ENCODE measurements at regions not wholly inside any gene's neighbourhood (a gene's known extent, or its start where the extent isn't known, plus 50 kb on each side); places are given as distances from the start of the nearest gene placed in this dataset.

GRCh38 chr2:10977003-10977402 is 65.3 kb downstream of the KCNF1 start:
- DNase-seq: no peak
- Mint-ChIP-seq H3K27ac (no peak overlapping the region), H3K4me3 (no peak overlapping the region), H3K9me3 (no peaks in the 10 kb centered on the region), H3K27me3 (ENCODE audit: insufficient read depth) (peaks cover 56% of the 10 kb centered on the region), H3K4me1 (ENCODE audit: low read depth) (no peaks in the 10 kb centered on the region), H3K36me3 (ENCODE audit: low read depth) (no peaks in the 10 kb centered on the region)
- no peak for TF ChIP-seq CTCF (IDR thresholded peaks at IDR 0.05)

DNA sequence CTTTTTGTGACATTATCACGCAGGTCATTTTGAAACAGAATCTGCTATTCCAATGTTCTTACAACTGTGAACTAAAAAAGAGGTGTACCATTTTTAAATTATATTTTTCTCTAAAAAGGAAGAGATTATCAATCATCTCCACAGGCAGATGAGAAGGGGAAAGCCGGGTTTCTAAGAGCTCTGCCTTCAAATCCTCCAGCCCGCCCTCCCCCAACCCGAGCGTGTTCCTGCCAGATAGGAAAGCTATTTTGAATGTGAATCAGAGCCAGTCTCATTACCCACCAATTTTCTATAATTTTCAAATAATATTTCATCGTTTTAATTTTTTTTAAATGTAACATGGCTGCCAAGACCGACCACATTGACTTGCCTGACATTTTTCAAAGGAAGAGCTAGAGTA is 65.9 kb downstream of the KCNF1 start:
- no peaks in the 10 kb centered on the region for H3K36me3 Mint-ChIP-seq (ENCODE audit: low read depth)
- no peak overlapping the region for H3K4me3 Mint-ChIP-seq
- no peak for TF ChIP-seq CTCF (IDR thresholded peaks at IDR 0.05)
- no peak overlapping the region for H3K27ac Mint-ChIP-seq
- no peaks in the 10 kb centered on the region for H3K4me1 Mint-ChIP-seq (ENCODE audit: low read depth)
- DNase-seq: no peak
- H3K27me3 Mint-ChIP-seq (ENCODE audit: insufficient read depth): peaks cover 52% of the 10 kb centered on the region
- no peaks in the 10 kb centered on the region for H3K9me3 Mint-ChIP-seq

GRCh38 chr2:10978090-10978670 is 66.4 kb downstream of the KCNF1 start:
- Mint-ChIP-seq H3K9me3 (no peaks in the 10 kb centered on the region), H3K4me1 (ENCODE audit: low read depth) (no peaks in the 10 kb centered on the region), H3K36me3 (ENCODE audit: low read depth) (no peaks in the 10 kb centered on the region), H3K27me3 (ENCODE audit: insufficient read depth) (peaks cover 48% of the 10 kb centered on the region), H3K27ac (no peak overlapping the region), H3K4me3 (no peak overlapping the region)
- no peak for TF ChIP-seq CTCF (IDR thresholded peaks at IDR 0.05)
- DNase-seq: no peak

GRCh38 chr2:10980071-10980470 is 68.3 kb downstream of the KCNF1 start:
- H3K9me3 Mint-ChIP-seq: no peaks in the 10 kb centered on the region
- H3K27ac Mint-ChIP-seq: no peak overlapping the region
- peaks cover 43% of the 10 kb centered on the region for H3K27me3 Mint-ChIP-seq (ENCODE audit: insufficient read depth)
- no peaks in the 10 kb centered on the region for H3K36me3 Mint-ChIP-seq (ENCODE audit: low read depth)
- no peak for TF ChIP-seq CTCF (IDR thresholded peaks at IDR 0.05)
- H3K4me3 Mint-ChIP-seq: no peak overlapping the region
- no peak for DNase-seq
- no peaks in the 10 kb centered on the region for H3K4me1 Mint-ChIP-seq (ENCODE audit: low read depth)

GRCh38 chr2:10980886-10981425 is 69.2 kb downstream of the KCNF1 start:
- DNase-seq: no peak
- H3K27ac Mint-ChIP-seq: no peak overlapping the region
- no peaks in the 10 kb centered on the region for H3K4me1 Mint-ChIP-seq (ENCODE audit: low read depth)
- H3K9me3 Mint-ChIP-seq: no peaks in the 10 kb centered on the region
- H3K27me3 Mint-ChIP-seq (ENCODE audit: insufficient read depth): peaks cover 44% of the 10 kb centered on the region
- no peak overlapping the region for H3K4me3 Mint-ChIP-seq
- TF ChIP-seq CTCF (IDR thresholded peaks at IDR 0.05): no peak
- H3K36me3 Mint-ChIP-seq (ENCODE audit: low read depth): no peaks in the 10 kb centered on the region
